AG04450 (cell line): ENCODE measurements at regions not wholly inside any gene's neighbourhood (a gene's known extent, or its start where the extent isn't known, plus 50 kb on each side); places are given as distances from the start of the nearest gene placed in this dataset.

Experiments used
- CTCF ChIA-PET: fragments of 300-600, 350-600 bp; formaldehyde crosslinking; extraction: SDS; loops from one replicate; lab custom pipeline; 2022; ENCODE audit warnings: antibody characterized with exemption, inconsistent platforms; lab: Charles Lee
- POLR2A ChIA-PET: fragments of 350-600 bp; formaldehyde crosslinking; extraction: SDS; loops from one replicate; lab custom pipeline; 2021; ENCODE audit warnings: antibody characterized with exemption, inconsistent platforms; lab: Yijun Ruan, JAX
- DNase-seq: peaks from one replicate; pipeline ENCODE4 v3.0.0-alpha.2; 2011; ENCODE audit warnings: low read depth, low spot score
- H3K27ac ChIP-seq: one replicate; pipeline ENCODE4 v1.5.1; 2012; ENCODE audit warnings: low read depth, low read length, control low read depth
- H3K27me3 ChIP-seq: one replicate; pipeline ENCODE4 v1.6.0; 2012; ENCODE audit warnings: low read length; ENCODE audit not compliant: control insufficient read depth, insufficient read depth
- H3K4me3 ChIP-seq: 2 replicates; pipeline ENCODE4 v1.5.1; 2011; ENCODE audit warnings: mild to moderate bottlenecking, low read depth, low read length, control low read depth
- H3K9me3 ChIP-seq: 2 replicates; pipeline ENCODE4 v1.5.1; 2012; ENCODE audit warnings: low read length; ENCODE audit not compliant: control insufficient read depth, insufficient read depth
- CTCF ChIP-seq: IDR thresholded peaks from 2 replicates; pipeline ENCODE4 v1.5.1; 2011; ENCODE audit warnings: low read depth, low read length, control low read depth, inconsistent platforms

- Histone ChIP-seq H3K27me3 (no peaks in the 10 kb centered on the region), H3K27ac (no peak overlapping the region), H3K4me3 (no peak overlapping the region), H3K9me3 (peaks cover 6% of the 10 kb centered on the region; the same call in 1 of the 2 replicates)
- no peak for DNase-seq
- ChIA-PET POLR2A (no interaction called here), CTCF (no interaction called here)
- no peak for TF ChIP-seq CTCF
Observed at GRCh38 chr15:46732060-46732459, 985.2 kb upstream of the SEMA6D start.

- ChIA-PET CTCF (no interaction called here), POLR2A (no interaction called here)
- TF ChIP-seq CTCF, result no peak
- DNase-seq, result no peak
- H3K27ac ChIP-seq, result no peak overlapping the region
- no peaks in the 10 kb centered on the region for H3K9me3 ChIP-seq
- H3K27me3 ChIP-seq, result no peaks in the 10 kb centered on the region
- H3K4me3 ChIP-seq, result no peak overlapping the region
Observed at GRCh38 chr15:46735115-46735514, 982.2 kb upstream of the SEMA6D start.

GRCh38 chr15:46751303-46751702, 966.0 kb upstream of the SEMA6D start:
- Histone ChIP-seq H3K27me3 (no peaks in the 10 kb centered on the region), H3K4me3 (no peak overlapping the region), H3K27ac (no peak overlapping the region), H3K9me3 (peaks cover 3% of the 10 kb centered on the region; the same call in 1 of the 2 replicates)
- POLR2A ChIA-PET, result interaction anchor here (0.5 kb wide), 1 partner anchor 121 kb away, joined by 3 read pairs; no protein-coding TSS in a partner anchor
- no peak for TF ChIP-seq CTCF
- no peak for DNase-seq
- CTCF ChIA-PET, result no interaction called here

GRCh38 chr15:46753946-46754345, 963.4 kb upstream of the SEMA6D start:
- POLR2A ChIA-PET, result no interaction called here
- Histone ChIP-seq H3K4me3 (no peak overlapping the region), H3K27me3 (no peaks in the 10 kb centered on the region), H3K27ac (no peak overlapping the region), H3K9me3 (peaks cover 3% of the 10 kb centered on the region; the same call in 1 of the 2 replicates)
- CTCF ChIA-PET, result interaction anchor here (0.6 kb wide), 1 partner anchor 67 kb away, joined by 3 read pairs; no protein-coding TSS in a partner anchor
- no peak for DNase-seq
- no peak for TF ChIP-seq CTCF

GRCh38 chr15:46763091-46763490, 954.2 kb upstream of the SEMA6D start:
- CTCF ChIA-PET, result no interaction called here
- no peak for DNase-seq
- Histone ChIP-seq H3K27me3 (no peaks in the 10 kb centered on the region), H3K27ac (no peak overlapping the region), H3K4me3 (no peak overlapping the region), H3K9me3 (no peaks in the 10 kb centered on the region; the same call in 1 of the 2 replicates)
- POLR2A ChIA-PET, result no interaction called here
- TF ChIP-seq CTCF, result no peak
